NCI-H2196 (cell line): ENCODE measurements at regions not wholly inside any gene's neighbourhood (a gene's known extent, or its start where the extent isn't known, plus 50 kb on each side); places are given as distances from the start of the nearest gene placed in this dataset.
A peak's percentile ranks its signal among the peaks of the same experiment; 100 is the strongest.

Experiments
- DNase-seq: peaks from one replicate; lab custom pipeline; 2025; ENCODE audit not compliant: unreplicated experiment; lab: John Stamatoyannopoulos, UW

DNA sequence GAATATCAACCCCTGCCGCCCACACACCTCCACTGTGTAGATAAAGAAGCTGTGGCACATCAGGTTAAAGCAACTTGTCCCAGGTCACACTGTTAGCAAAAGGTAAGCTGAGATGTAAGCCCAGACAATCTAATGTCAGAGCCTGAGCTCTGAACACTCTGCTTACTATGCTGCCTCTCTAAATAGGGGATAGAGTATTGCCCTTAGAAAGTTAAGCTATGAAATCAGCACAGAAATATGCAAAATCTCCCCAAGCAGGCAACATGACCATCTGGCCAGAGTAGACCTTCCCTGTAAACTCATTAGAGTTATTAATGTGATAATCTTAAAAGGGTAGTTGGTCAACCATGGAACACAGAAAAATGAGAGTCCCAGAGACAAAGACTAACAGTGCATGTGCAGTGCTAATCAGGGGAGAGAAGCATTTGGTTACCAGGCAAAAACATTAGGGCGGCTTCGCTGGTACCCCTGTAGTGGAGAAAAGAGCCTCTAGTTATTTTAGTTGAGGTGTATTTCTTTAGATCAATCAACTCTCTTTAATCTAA, 171.0 kb downstream of the BTG1 start:
- no peak for DNase-seq

DNA sequence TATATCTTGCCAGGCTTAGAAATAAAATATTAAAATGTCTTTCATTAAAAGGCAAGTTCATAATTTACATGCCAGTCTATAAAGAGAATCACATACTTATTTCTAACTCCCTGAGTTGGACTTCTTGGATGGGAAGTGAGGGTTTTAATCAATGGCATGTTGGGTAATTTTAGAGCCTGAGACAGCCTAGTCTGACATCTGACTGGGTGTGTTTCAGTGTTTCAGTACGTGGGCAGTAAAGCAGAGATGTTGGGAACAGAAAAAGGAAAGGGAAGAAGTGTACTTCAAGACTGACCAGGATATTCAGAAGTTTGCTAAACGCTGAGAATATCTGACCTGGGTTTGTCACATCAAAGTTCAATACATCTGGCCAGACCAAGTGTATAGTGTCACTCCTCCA, 171.8 kb downstream of the BTG1 start:
- no peak for DNase-seq

DNA sequence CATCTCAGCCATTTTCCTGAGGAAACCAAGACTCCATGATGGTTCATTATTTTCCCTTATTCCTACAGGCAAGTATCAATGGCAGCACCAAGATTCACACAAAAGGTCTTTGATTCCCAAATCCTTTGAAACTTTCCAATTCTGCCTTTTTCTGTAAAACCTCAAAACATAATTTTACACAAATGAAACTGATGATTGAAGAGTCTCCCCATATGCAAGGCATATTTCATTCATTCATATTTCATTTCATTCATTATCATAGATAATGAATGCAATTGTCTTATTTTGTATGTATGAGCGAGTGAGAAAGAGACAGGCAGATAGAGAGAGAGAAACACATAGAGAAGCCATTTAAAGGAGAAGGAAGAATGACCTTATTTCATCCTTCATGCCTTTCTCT, 172.8 kb downstream of the BTG1 start:
- DNase-seq: no peak

DNA sequence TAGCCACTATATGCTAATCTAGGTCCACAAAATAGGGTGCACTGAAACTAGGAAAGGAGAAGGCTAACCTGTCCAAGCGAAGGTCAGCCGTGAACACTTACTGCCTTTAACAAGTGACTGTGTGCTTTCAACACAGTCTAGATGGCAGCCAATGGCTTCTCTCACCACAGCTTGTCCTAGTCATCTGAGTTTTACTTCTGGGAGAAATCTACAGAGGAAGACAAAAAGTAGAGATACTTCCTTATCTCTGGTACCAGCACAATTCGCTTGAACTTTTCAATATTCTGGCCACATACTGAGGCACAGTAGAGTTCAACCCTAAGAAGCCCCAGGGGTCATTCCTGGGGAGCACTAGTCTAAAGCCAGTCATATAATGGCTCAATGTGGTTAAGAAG, 176.9 kb downstream of the BTG1 start:
- DNase-seq: no peak

DNA sequence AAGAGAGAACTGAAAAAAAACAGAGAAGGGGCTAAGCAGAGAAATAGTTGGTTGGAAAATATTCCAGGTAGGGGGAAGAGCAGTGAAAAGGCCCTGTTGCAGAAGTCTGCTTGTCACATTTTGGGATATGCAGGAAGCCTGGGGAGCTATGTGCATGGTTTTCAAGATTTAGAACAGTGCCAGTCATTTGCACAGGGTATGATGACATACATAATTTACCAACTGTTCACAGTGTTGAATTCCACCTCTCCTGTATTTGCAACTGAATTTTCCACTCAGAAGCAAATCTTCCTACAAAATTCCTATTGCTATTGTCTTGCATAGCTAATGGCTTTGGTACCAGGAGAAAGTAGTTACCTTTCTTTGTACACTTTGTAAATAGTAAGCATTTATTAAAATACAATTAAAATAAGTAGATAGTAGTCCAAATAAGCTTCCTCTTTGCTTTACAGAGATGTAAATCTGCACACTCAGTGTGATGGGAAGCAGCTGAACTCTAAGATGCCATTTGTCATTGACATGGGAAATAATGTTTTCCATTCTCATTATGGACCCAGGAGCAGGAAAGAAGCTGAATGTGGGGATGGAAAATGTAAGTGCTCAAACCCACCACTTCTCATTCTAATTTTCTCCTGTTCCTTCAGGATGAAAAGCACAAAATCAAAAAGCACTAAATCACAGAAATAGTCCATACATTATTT, 177.4 kb downstream of the BTG1 start:
- no peak for DNase-seq

DNA sequence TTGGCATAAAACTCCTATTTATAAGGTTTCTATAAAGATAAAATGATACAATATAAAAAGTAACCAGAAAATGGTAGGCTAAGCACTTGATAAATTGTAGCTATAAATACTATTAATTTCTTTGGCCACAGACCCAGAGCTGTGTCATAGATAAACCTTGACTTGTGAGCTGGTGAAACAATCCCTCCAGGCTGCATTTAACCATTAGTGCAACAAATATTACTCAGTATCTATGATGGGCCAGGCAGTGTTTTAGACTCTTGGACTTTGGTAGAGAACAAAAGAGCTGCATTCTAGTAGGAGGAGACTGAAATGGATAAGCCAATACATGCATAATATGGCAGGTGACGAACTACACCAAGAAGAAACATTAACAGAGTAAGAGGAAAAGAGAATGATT, 178.1 kb downstream of the BTG1 start:
- DNase-seq: no peak

DNA sequence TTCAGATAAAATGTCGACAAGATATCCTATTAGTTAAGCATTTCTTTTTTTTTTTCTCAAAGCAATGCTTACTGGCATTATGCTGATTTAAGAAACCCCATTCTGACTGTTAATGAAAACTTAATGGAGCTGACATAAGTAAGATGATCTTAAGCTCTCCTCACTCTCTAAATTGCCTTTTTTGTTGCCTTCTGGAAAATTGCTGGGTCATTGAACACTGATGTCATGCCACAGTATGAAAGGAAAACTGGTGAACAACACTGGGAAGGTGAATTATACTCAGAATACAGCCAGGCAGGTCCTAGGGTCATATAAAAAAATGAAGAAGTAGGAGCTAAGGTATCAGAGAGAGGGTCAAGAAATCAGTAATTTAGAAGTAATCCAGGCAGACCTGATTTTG, 179.9 kb downstream of the BTG1 start:
- no peak for DNase-seq

DNA sequence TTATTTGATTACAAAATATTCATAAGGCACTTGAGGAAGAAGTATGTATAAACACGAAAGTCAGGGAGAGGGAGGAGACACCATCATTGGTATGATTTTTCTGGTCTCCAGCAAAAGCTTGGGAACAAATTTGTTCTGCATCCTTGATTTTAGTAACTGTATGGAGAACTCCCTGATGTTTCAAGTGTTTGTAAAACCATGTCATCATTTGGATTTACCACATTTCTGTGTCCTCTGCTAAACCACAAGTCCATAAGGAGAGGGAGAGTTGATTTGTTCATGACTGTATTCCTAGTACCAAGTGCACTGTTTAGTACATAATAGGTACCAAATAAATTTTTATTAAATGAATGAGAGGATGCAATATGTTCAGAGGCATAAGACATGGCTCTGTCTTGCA, 181.1 kb downstream of the BTG1 start:
- no peak for DNase-seq

DNA sequence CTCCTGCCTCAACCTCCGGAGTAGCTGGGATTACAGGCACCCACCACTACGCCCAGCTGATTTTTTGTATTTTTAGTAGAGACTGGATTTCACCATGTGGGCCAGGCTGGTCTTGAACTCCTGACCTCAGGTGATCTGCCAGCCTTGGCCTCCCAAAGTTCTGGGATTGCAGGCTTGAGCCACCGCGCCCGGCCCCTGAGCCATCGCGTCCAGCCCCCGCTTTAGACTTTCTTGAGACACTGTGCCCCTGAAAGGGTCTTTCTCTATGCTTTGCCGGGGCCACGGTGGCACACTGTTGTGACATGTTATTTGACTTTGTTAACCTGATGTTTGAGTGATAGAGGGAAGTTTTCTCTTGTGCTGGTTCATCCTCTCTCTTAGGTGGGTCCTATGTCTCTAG, 186.4 kb downstream of the BTG1 start:
- no peak for DNase-seq

DNA sequence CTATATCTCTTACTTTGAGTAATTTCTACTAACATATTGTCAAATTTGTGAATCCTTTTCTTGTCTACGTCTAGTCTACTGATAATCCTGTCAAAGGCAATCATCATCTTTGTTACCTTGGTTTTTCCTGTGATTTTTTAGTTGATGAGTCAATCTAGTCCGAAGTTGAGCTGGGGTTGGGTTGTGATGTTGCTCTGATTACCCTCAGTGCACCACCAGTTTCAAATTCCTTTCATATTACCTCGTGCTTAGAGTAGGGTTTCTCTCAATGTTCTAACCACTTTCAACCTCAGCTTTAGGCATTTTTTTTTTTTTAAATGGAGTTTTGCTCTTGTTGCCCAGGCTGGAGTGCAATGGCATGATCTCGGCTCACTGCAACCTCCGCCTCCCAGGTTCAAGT, 186.8 kb downstream of the BTG1 start:
- no peak for DNase-seq

DNA sequence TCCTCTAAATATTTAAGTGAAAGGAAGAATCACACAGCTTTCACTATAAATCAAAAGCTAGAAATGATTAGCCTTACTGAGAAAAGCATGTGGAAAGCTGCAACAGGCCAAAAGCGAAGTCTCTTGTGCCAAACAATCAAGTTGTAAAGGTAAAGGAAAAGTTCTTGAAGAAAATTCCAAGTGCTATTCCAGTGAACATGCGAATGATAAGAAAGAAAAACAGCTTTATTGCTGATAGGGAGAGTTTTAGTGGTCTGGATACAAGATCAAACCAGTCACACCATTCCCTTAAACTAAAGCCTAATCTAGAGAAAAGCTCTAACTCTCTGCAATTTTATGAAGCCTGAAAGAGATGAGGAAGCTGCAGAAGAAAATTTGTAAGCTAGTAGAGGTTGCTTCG, 190.9 kb downstream of the BTG1 start:
- no peak for DNase-seq

DNA sequence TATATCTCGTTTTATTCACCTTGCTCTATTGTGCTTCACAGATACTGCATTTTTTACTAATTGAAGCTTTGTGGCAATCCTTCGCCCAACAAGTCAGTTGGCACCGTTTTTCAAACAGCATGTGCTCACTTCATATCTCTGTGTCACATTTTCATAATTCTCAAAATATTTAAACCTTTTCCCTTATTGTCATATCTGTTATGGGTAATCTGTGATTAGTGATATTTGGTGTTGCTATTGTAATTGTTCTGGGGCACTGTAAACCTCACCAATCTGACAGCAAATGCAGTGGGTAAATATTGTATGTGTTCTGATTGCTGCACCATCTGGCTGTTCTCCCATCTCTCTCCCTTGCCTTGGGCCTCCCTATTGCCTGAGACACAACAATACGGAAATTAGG, 191.3 kb downstream of the BTG1 start:
- no peak for DNase-seq

DNA sequence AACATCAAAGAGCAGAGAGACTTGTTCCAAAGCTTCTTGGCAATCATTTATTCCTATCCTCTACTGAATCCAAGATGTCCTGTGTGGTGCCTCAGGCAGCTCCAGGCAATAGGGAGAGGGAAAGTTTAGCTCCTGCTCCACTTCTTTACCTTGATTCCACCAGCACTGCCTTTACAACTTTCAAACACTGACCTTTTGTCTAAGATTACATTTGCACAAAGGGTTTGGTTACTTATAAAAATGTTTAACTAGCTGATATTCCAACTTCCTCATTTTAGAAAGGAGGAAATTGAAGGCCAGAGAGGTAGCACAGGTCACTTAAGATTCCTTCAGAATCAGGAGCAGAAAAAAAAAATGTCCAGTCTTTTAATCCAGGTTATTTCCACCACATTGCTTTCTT, 192.7 kb downstream of the BTG1 start:
- DNase-seq: no peak

DNA sequence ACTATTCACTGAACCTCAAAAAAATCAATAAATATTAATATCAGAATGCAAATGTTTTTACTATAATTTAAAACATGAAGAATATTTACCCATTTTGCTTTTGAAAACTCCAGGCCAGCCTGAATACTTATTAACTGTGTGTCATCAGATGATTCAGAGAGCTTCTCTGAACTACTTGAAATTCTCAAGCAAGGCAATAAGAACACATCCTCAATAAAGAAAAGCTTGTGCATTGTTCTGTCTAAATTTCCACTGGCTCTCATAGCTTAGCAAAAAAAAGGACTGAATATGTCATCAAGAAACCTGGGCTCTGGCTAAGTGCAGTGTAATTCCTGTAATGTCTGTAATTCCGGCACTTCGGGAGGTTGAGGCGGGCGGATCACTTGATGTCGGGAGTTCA, 194.1 kb downstream of the BTG1 start:
- no peak for DNase-seq

DNA sequence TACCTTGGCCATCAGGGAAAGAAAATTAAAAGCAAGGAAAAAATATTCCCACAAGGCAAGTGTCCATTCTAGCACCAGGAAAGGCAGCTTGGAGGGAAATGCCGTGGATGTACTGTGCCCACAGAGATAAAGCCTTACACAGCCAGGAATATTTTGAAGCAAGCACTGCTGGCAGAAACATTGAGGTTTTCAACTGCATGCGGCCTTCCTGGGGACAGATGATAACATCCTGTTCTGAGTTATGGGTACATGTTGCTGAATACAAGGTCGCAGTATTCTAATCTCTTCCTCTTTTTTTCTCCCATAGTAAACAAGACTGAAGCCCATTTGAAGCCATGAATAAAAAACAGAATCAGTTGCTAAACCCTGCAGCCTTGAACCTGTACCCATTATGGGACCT, 197.1 kb downstream of the BTG1 start:
- no peak for DNase-seq

DNA sequence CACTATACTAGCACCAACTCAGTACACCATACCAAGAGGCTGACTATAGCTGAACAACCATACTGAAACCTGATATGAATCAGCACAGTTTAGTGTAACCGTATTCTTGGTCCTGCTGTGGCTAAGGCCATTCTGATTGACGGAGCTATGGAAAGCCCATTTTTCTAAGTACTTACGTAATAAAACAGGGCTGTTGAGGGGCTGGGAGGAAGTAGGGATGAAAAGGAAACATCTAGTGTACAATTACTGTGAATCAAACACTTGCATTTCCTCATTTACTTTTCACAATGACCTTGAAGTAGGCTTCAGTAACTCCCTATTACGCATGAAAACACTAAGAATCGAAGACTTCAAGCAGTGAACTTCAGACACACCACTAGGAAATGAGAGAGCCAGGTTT, 198.2 kb downstream of the BTG1 start:
- no peak for DNase-seq

DNA sequence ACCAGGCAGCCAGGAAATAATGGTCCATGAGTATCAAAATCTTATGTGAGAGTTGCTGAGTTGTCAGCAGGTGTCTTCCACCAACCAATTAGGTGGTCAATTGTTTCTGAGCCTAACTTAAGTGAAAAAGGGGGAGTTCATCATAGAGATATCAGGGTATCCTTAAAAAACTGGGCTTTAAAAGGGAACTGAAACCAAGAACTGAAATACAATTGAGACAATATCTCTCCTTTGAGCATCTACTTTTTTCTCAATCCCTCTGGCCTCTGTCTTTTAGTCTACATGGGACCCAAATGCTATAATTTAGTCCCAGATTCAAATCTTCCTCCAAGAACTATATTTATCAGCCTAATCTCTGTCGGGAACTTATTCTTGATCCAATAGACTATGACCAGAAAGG, 201.0 kb downstream of the BTG1 start:
- no peak for DNase-seq

DNA sequence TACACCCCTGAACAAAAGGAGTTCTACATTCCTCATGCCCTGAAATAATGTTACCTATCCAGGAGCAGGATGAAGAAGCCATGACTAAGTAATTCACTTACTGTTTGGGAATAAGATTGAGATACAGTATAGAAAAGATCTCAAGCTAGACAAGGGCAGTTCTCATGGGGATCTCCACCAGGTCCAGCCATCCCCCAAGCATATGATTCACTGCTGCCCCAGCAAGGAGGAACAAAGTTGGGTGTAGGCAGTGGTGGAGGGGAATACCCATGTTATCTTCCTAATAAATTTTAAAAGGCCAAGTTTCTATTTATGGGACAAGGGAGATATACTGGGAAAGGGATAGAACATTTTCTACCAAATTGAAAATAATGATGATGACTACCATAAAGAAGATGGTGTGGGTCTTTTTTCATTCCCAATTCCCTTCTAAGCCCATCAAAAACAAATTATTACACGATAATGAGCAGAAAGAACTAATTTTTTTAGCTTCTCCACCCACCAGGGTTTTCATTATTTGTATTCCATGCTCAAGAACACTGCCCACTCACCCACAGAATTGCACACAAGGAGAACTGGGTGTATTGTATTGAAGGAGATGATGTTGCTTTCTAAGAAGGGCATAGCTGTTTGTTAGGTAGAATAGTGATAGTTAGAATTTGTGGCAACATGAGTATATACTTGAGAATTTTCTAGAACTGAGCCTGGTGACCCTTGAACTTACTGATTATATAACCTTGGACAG, 204.6 kb downstream of the BTG1 start:
- DNase-seq: no peak

DNA sequence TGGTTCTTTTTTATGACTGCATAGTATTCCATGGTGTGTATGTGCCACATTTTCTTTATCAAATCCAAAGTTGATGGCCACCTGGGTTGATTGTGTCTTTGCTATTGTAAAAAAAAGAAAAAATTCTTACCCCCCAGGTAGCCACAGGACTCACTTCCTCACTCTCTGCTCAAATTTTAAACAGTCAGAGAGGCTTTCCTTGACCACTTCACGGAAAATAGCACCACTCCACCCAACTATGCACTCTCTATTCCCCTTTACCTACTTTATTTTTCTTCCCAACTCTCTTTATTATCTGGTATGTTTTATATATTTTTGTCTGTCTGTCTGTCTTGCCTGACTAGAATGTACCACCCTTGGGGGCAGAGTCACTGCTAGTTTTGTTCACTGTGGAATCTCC, 205.3 kb downstream of the BTG1 start:
- DNase-seq: no peak

DNA sequence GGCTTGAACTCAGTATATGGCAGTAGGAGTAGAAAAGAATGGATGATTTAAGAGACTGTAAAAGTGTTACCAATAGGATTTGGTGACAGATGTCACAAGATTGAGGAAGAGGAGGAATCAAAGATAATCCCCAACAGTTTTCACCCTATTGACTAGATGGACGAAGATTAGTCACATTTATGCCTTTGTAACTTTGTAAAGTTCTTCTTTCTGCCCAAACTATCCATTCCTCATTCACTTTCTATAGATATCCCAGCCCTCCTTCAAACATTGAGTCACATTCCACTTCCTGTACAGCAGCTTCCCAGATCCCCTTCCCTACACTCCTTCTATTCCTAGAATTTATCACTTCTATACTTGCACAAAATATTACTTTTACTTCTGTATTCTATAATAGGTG, 207.9 kb downstream of the BTG1 start:
- DNase-seq: no peak

DNA sequence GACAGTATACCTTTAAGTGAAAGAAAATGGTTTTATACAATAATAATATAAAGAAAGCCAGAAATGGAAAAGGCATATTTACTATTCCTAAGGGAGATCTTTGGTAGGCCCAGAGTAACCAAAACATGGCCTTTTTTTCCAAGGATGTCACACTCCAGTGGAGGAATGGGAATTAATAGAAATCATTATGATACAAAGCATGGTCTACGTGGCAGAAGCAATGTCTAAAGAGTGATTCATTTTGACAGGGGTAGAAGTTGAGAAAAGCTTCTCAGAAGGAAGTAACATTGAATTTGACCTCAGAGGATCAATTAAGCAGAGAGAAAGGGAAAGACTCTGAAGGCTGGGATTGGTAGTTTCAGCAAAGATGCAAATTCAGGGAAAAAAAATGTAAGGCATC, 208.6 kb downstream of the BTG1 start:
- DNase-seq: no peak

DNA sequence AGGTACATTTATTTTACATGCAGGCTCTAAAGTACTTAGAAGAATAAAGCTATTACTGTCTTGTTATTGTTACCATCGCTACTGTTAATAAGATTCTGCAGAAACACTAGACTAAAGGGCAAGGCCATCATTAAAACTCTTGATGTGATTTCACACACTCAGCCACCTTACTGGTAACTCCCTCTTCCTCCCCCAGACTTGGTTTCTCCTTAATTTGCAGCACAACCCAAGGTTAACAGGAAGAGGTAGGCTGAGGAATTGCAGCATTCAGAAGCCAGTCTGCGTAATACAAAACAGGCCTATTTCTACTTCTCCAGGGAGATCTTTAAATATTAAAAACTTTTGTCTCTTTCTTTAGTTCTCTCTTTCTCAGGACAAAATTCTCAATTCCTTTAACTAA, 210.3 kb downstream of the BTG1 start:
- no peak for DNase-seq

DNA sequence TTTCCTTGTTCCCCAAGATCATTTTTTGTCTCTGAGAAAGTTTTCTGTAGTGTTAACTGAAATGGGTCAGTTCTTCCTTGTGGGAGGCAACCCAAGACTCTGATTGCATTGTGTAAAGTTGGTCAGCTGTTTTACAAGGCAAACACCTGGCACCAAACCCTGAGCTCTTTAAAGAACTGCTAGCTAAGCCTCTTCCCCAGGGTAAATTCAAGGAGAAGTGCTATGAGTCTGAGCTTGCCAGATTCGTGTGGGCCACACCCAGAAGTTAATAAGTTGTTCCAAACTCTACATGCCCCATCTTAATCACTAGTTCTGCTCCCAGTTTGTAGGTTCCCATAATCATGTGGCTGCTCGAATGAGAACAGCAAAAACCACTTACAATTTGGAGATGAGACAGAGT, 214.5 kb downstream of the BTG1 start:
- peak; percentile 28 for DNase-seq
